HG03060 (cell line): ENCODE measurements at regions not wholly inside any gene's neighbourhood (a gene's known extent, or its start where the extent isn't known, plus 50 kb on each side); places are given as distances from the start of the nearest gene placed in this dataset.

Experiments used
- ATAC-seq: cut with Tn5 transposase; IDR thresholded peaks from one replicate; pipeline ENCODE4 v1.9.1; 2021; ENCODE audit warnings: low read depth, moderate number of reproducible peaks; ENCODE audit not compliant: unreplicated experiment

- ATAC-seq = no peak
Measured at GRCh38 chr7:86914551-86914950, 144.9 kb downstream of the ELAPOR2 start.
